GM18499 (cell line): ENCODE measurements at regions not wholly inside any gene's neighbourhood (a gene's known extent, or its start where the extent isn't known, plus 50 kb on each side); places are given as distances from the start of the nearest gene placed in this dataset.

Source experiments
- ATAC-seq: cut with Tn5 transposase; IDR thresholded peaks from one replicate; pipeline ENCODE4 v1.9.1; 2021; ENCODE audit warnings: moderate number of reproducible peaks; ENCODE audit not compliant: insufficient read depth, unreplicated experiment

DNA sequence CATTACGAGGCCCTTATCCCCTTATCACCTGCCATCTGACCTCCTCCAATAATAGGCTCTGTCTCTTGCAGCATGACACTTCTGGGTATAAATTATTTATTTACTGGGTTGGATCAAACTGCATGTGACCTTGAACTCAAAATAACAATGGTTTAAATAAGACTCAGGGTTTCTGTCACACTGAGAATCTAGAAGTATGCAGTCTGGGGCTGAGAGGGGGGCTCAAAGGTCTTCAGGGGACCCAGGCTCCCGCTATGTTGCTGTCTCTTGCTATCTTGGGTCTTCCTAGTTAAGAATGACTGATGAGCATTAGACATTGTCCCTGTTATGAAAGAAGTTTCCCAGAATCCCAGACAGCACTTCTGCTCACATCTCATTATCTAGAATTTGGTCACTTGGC, 133.5 kb downstream of the URB2 start:
- ATAC-seq: no peak

DNA sequence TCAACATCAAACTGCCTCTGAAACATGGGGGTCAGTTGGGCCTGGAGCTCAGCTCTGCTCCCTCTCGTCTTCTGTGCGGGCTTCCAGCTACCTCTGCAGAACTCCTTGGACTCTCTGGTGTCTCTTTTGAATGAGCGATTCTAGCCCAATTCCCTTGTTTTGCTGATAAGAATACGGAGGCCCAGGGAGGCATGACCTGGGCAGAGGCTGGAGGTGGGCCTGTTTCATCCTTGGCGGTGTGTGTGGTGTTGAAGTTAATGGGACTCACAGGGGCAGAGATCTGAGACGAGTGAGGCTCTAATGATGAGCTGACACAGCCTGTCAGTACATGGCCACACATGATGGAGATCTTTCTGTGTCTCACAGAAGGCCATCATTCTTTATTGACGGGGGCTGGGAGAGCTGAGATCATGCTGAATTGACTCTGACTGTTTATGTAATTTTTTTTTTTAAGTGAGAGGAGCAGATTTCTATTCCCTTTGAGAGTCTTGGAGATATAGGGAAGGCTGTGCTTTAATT, 134.5 kb downstream of the URB2 start:
- no peak for ATAC-seq

DNA sequence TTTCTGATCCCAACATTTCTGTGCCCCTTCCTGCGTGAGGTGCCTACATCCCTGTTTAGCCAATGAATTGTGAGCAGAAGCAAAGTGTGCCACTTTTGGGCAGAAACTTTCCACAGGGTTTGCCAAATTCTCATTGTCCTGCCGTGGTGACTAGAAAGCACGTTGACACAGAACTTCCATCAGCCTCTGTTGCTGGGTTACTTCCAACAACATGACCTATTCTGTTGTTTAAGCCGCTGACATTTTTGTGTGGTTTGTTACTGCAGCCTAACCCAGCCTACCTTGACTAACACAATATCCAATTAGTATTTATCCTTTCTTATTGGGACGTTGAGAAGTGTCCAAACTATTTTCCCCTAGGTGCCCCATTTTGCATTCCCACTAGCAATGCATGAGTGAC, 136.8 kb downstream of the URB2 start:
- ATAC-seq: no peak

DNA sequence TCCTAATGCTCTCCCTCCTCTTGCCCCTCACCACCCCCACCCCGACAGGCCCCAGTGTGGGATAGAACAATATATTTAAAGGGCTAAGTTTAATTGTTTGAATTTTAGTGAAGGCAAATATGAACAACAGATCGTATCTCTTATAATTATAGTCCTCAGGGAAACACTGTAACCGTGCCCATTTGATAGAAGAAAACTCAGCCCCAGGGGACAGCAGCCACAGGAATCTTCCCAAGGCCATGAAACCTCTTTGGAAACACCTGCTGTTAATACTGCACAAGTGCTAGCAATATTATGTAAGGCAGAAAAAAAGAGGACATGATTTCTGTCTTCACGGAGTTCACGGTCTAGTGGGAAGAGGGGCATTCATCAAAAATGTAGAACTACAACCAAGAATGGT, 142.2 kb downstream of the URB2 start:
- no peak for ATAC-seq

DNA sequence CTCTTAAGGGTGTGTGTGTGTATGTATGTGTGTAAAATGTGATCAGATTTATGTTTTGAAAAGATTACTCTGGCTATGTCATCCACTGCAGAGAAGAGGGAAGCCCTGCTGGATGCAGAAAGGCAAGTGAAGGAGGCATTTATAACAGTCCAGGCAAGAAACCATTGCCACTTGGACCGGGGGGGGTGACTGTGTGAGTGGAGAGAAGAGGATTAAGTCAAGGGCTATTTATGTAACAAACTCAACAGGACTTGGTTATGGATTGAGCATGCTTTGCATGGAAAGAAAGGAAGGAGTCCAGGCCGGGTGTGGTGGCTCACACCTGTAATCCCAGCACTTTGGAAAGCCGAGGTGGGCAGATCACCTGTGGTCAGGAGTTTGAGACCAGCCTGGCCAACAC, 143.0 kb downstream of the URB2 start:
- ATAC-seq: no peak

DNA sequence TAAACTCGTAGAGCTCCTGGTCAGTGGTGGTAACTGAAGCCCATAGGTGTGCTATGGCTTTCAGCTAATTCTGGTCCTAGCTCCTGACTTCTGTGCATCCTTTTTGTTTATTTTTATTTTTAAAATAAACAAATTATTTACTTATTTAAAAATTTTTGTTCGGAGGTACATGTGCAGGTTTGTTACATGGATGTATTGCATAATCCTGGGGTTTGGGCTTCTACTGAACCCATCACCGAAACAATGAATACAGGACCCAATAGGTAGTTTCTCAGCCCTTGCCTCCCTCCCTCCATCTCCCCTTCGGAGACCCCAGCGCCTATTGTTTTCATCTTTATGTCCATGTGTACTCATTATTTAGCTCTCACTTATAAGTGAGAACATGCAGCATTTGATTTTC, 143.8 kb downstream of the URB2 start:
- ATAC-seq: no peak

DNA sequence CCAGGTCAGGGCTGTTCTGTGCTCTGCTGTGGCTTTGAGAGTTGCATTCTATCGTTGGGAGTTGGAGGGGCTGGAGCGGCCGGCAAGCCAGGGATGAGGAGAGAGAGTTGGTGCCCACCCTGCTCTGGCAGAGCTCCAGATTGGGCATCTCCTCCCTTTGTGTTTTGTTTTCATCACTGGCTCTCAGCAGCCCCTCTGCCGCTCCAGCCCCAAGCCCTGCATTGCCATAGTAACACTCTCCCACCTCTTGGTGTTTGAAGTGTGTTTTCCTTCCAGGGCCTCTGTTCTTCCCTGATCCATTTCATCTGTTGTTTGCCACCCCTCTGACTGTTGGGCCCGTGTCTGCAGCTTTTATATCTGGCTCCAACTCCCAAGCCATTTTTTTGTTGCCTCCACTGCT, 152.7 kb downstream of the URB2 start:
- no peak for ATAC-seq

DNA sequence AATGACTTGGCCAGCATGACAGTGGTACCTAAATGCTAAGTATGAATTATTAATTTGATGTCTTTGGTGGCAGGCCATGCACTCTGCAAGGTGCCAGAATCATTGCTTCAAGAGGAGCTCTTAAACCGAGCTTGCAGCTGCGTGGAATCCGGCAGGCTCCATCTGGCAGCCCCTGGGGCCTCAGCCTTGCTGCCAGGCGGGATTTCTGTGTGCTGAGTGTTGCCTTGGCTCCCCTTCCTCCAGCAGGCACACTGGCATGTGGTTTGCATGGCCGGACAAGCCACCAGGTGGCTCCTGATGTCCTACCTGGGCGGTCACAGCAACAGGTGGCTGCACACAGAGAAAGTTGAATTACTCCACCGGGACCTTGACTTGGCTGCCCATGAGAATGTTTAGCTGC, 155.4 kb downstream of the URB2 start:
- no peak for ATAC-seq

DNA sequence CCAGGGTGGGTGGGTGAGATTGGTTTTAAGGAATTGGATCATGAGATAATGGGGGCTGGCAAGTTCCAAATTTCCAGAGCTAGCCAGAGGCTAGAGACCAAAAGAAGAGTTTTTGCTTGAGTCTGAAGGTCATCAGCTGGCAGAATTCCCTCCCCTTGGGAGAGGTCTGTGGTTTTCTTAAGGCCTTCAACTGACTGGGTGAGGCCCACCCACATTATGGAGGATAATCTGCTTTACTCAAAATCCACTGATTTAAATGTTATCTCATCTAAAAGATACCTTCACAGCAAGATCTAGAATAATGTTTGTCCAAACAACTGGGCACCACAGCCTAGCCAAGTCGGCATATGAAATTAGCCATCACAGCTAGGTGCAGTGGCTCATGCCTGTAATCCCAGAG, 156.4 kb downstream of the URB2 start:
- ATAC-seq: no peak

DNA sequence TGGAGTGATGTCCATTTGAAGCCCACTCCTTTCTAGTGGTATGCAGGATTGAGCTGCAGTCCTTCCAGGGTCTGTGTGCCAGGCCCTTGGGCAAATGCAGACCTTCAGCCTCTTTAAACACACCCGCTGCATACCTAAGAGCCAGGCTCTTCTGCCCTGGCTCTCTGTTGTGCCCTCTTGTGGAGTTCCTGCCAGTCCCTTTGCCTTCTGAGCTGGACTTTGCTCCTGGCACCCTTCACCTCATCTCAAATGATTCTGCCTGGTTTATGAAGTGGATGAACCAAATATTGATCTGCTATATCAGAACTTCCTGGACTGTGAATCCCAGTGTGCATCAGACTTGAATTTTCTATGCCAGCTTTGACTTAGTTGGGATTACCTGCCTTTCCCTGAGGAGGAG, 158.8 kb downstream of the URB2 start:
- no peak for ATAC-seq

DNA sequence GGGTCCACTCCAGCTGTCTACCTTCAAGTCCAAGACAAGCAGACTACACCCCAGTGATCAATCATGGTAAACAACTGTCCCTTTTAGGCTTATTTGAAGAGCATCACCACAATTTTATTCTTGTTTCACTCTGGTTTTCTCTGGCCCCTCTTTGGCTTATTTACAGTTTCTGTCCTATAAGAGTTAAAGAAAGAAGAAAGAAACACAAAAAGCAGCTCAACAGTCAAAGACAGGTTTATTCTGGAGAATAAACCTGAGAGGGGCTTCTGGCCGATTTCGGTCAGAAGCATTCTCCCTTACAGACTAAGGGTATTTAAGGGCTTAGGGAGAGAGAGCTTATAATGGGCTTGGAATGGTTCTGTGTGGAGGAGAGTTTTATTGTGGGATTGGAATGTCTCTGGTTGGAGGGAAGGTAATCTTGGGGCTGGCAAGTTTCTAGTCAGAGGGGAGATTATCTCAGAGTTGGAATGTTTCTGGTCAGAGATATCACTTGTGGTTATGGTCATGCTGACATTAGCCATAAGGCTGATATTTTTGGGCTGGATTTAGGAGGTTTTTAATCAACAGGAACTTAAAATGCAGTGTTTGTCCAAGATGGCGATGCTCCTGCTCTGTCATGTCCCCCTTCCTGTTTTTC, 161.0 kb downstream of the URB2 start:
- no peak for ATAC-seq

DNA sequence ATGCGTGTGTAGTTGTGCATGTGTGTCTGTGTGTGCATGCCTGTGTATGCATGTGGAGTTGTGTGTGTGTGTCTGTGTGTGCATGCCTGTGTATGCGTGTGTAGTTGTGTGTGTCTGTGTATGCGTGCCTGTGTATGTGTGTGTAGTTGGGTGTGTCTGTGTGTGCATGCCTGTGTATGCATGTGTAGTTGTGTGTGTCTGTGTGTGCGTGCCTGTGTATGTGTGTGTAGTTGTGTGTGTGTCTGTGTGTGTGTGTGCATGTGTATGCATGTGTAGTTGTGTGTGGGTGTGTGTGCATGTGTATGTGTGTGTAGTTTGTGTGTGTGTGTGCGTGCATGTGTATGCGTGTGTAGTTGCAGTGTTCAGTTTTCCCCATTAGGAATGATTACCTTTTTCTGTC, 162.0 kb downstream of the URB2 start:
- no peak for ATAC-seq

DNA sequence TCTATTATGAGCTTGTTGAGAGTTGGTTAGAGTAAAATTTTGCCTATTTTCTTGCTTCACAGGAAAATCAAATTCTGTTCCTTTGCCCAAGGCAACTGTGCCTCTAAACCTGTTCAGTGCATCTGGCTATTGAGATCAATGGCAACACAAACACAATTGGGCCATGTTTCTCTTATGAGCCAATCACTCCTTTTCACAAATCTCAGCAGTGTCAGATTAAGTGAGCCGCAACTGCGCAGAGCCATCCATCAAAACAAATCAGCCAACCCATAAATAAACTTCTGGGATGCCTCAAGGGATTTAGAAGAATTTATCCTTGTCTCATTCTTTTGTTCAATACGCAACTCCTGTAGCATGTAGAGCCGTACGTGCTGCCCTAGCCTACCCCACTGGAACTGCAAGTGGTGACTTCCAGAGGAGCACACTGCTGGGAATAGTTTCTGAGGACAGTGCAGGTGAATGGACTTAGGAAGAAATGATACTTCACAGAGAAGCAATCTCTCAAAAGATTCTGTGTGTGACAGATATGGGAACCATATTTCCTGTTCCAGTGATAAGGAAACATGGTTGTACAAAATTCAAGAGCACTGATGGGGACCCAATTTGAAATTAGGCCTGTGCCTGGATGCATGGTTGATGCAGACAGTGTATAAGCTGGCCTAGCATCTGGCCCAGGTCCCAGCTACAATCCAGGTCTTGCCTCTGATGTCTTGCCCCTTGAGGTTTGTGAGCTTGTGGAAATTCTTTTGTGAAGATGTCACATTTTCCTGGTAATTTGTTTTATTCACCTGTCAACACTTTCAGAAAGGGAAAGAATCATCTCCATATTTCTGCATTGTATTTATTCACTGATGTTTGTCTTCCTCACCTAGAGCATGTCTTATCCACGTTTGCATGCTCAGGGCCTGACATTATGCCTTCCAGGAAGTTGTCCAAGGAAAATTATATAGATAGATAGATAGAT, 166.2 kb downstream of the URB2 start:
- ATAC-seq: no peak

DNA sequence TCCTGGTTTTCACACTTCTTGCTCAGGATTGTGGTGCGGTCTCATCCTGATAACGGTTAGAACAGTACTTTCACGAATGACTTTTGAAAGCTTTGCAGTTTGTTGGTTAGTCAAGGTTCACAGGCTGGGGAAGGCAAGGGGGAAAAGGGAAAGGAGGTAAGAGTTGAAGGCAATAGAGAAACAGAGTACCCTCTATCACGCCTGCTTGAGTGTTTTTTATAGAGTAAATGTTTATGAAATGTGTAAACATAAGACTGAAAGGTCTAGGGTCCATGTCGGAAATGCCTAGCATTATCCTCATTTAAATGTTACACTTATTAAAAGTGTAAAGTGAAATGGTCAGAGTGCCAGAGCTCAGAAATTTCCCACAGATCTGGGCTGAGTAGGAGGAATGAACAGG, 167.4 kb downstream of the URB2 start:
- no peak for ATAC-seq

DNA sequence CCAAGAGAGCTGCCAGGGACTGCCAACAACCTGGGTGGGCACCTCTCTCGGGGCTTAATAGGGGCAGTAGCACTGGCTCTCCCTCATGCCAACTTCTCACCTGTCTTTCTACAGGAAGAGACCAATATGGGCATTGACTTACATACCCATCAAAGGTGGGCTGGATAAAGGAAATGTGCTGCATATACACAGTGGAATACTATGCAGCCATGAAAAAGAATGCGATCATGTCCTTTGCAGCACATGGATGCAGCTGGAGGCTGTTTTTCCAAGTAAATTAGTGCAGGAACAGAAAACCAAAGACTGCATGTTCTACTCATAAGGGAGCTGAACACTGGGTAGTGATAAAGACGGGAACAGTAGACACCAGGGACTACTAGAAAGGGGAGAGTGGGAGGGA, 172.5 kb downstream of the URB2 start:
- no peak for ATAC-seq

DNA sequence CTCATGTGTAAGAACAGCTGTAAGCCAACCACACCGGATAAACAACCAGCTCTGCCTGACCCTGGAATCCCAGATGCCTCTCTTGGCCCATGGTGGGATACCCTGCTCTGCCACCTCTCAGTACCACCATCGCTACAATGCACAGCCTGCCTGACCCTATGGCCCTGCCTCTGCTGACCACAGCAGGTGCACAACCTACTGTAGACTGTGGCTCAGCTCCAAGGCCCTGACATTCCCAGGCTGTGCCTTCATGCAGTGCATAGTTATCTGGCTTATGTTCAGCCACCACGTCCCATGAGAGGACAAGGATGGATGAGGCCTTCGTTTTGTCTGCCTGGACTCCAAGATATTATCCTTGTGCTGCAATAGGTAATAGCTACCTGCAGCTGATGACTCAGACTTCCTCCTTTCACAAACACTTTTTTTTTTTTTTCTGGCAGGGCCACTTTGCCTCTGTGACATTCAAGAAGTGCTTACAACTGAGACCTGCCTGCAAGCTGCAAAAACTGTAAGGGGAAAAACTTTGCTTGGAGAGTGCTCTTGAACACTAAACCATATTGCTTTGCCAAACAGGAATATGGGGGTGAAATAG, 177.7 kb downstream of the URB2 start:
- ATAC-seq: no peak

DNA sequence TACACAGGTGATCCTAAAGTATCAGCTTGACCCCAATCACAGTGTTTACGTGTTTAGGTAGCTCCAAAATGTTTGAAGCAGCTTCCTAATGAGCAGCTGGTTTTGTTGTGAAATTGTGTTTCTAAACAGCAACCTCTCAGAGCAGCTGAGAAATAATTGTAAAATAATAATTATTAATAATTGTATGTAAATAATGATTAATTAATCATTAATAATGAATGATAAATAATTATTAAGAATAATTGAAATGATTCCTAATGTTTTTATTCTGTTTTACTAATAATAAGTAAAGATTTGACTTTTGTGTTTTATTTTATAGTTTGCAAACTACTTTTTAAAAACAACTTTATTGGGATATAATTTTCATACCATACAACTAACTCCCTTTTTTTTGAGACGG, 182.2 kb downstream of the URB2 start:
- ATAC-seq: no peak

DNA sequence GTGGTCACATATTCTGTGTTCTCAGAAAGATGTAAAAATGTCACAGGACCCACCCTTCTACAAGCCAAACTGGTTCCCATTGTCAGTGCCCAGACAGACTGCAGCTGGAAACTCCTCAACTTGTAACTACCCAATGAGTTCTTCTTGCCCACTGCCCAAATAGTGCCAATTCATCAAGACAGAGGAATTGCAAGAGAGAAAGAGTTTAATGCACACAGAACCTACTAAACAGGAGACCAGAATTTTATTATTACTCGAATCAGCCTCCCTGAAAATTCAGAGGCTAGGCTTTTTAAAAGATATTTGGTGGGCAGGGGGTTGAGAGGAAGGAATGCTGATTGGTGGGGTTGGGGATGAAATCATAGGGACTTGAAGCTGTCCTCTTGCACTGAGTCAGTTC, 184.1 kb downstream of the URB2 start:
- no peak for ATAC-seq

DNA sequence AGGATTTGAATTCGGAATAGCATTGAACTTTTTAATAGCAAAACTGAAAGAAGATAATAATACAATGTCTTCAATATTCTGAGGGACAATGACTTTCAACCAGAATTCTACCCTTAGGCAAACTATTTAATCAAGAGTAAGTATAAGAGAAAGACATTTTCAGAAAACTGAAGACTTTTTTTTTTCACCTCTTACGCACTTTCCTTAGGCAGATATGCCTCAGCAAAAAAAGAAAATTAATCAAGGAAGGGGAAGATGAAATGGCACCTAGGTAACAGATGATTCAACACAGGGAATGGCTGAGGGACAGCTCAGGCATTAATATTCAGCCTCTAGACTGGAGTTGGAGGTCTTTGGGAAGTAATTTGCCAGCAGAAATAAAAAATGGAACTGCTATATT, 184.9 kb downstream of the URB2 start:
- no peak for ATAC-seq

DNA sequence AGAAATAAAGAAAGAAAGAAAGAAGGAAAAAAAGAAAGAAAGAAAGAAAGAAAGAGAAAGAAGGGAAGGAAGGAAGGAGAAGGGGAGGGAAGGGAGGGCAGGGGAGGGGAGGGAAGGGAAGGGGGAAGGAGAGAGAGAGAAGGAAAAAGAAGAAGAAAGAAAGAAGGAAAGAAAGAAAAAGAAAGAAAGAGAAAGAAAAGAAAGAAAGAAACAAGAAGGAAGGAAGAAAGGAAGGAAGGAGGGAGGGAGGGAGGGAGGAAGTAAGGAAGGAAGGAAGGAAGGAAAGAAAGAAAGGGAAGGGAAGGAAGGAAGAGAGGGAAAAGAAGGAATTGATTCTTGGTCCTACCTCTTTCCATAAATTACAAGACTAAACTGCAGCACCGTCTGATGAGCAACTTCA, 186.1 kb downstream of the URB2 start:
- no peak for ATAC-seq

DNA sequence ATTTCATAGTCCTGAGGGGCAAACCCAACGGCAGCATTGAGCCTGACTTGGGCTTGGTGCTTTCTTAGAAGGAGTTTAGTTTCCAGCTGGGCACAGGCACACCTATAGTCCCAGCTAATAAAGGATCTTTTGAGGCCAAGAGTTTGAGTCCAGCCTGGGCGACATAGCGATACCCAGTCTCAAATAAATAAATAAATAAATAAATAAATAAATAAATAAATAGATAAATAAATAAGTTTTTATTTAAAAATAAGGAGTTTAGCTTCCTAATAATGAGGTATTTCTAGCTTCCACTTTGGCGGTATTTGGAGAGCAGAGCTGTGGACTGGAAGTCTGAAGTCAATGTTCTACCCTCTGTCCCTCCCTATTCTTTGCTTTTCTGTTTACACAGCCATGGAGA, 186.6 kb downstream of the URB2 start:
- no peak for ATAC-seq
